H7 (cell line): ENCODE measurements at regions not wholly inside any gene's neighbourhood (a gene's known extent, or its start where the extent isn't known, plus 50 kb on each side); places are given as distances from the start of the nearest gene placed in this dataset.

Experiments
- DNase-seq: peaks from one replicate; pipeline ENCODE4 v3.0.0; 2012
- H3K27me3 ChIP-seq: 2 replicates; pipeline ENCODE4 v1.6.0; 2011; ENCODE audit warnings: mild to moderate bottlenecking, low read length; ENCODE audit not compliant: control insufficient read depth, insufficient read depth
- H3K36me3 ChIP-seq: replicated peaks from 2 replicates; pipeline ENCODE4 v1.5.1; 2011; ENCODE audit warnings: low read length; ENCODE audit not compliant: control insufficient read depth, insufficient read depth
- H3K4me3 ChIP-seq: 2 replicates; pipeline ENCODE4 v1.5.1; 2011; ENCODE audit warnings: low read depth, mild to moderate bottlenecking, control low read depth, low read length, moderate library complexity; ENCODE audit not compliant: insufficient read depth

DNA sequence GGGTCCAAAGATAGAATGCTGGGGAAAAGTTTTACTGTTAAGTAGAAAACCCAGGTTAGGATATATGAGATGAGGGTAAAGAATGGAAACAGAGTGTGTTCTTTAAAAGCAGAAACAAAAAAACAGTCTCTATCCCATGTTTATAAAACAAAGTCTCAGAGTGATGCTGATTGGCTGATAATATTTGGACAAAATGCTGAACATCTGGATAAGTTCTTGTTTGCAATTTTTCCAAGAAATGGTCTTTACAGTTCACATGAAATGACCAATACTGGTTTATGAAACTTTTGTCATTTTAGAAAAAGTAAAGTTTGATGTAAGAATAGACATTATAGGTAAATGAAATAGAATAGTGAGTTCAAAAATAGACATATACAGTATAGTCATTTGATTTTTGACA, 96.2 kb upstream of the EYS start:
- Histone ChIP-seq H3K4me3 (no peak overlapping the region), H3K36me3 (no peaks in the 10 kb centered on the region), H3K27me3 (no peaks in the 10 kb centered on the region)
- DNase-seq: no peak

DNA sequence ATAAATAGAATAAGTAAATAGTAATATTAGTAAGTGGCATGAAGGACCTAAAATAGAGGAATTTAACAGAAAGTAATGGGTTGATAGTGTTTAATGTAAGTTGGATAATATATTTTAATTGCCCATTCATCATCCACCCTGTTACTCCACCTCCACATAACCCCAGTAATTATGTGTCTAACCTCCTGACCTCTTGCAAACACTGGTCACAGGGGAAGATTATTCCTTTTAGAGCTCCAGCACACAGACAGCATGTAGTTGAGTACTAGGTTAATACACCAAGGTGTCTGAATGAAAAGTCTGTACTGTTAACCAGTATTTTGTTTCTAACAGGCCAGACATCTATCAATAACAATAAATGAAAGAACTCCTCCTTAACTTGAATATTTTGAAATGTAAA, 92.4 kb upstream of the EYS start:
- DNase-seq: no peak
- H3K27me3 ChIP-seq: no peaks in the 10 kb centered on the region
- no peaks in the 10 kb centered on the region for H3K36me3 ChIP-seq
- H3K4me3 ChIP-seq: no peak overlapping the region

DNA sequence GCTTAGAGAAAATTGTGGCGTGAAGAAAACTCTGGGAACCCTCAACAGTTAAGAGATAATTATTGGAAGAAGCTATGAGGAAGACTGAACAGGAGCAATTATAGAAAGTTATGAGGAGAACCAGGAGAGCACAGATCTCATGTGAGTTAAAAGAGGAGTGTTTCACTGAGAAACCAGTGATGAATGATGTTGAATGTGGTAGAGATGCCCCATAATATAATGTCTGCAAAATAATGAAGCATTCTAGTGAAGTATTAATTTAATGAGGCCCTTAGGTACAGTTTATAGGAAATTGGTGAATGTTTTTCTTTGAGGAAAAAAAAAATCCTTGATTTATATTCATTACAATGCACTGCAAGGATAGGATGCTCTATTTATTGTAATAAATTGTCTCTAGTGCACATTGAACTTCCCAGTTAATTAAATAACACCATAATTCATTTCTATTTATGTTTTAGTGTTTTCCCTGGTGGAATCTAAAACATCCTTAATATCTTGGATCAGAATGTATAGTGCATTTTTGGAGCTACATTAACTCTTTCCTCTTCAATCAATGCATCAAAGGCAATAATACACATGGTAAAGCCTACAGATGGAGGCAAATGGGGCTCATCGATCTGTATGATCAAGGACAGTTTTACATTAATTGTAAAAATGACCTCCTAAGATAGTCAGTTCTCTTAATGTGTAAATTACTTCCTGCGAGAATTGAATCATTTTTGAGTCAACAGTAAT, 91.4 kb upstream of the EYS start:
- DNase-seq: no peak
- Histone ChIP-seq H3K36me3 (no peaks in the 10 kb centered on the region), H3K27me3 (no peaks in the 10 kb centered on the region), H3K4me3 (no peak overlapping the region)

DNA sequence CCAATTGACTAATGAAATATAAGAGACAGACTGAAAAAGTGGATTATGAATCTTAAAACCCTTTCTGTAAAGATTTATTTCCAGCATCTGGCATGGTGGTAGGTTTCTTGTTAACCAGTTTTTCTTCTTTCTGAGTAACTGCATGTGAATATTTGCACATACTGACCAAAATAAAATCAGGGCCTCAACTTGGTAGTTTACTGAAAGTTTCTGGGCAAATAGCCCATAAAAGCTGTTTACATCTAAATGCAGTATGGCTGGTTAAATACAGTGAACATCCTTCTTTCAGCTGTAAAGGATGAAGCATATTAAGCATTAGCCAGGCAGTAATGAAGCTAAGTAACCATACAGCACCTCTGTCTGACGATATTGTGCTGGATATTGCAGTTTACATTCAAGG, 83.6 kb upstream of the EYS start:
- Histone ChIP-seq H3K27me3 (no peaks in the 10 kb centered on the region), H3K36me3 (no peaks in the 10 kb centered on the region), H3K4me3 (no peak overlapping the region)
- no peak for DNase-seq

DNA sequence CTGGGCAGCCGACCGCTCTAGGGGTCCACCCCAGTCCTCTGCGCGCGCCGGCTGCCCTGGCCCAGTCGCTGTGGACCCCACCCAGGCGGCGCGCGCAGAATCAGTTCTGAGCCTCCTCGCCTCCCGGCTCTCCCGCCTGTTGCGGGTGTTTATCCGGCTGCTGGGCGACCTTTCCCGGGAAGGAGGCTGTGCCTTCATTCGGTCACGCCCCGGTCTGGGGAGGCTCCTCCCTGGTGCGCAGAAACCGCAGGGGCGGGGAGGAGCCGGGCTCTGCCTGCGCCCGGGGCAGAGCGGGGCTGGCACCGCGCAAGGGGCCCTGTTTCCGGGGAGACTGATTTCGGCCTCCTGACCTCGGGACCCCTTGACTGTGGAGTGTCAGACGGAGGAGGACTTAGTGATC, 80.8 kb upstream of the EYS start:
- Histone ChIP-seq H3K36me3 (no peaks in the 10 kb centered on the region), H3K4me3 (no peak overlapping the region), H3K27me3 (no peaks in the 10 kb centered on the region)
- peak; percentile 6 for DNase-seq

DNA sequence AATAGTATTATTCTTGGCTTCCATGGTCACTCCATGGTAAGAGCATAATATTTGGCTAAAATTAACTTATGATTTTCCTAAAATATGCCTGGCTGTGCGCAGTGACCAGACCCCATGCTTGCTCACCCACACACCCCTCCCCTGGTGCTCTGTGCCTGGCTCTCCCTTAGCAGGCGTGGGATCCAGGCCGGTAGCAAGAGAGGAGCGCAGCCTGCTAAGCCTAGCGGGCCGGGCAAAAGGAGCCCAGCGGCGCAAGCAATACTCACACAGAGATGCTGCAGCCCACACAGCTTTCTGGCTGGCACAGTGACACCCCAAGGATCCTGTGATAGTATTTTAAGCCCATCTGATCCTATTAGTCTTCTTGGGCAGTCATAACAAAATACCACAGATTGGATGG, 79.8 kb upstream of the EYS start:
- H3K4me3 ChIP-seq: no peak overlapping the region
- H3K36me3 ChIP-seq: no peaks in the 10 kb centered on the region
- no peaks in the 10 kb centered on the region for H3K27me3 ChIP-seq
- no peak for DNase-seq

DNA sequence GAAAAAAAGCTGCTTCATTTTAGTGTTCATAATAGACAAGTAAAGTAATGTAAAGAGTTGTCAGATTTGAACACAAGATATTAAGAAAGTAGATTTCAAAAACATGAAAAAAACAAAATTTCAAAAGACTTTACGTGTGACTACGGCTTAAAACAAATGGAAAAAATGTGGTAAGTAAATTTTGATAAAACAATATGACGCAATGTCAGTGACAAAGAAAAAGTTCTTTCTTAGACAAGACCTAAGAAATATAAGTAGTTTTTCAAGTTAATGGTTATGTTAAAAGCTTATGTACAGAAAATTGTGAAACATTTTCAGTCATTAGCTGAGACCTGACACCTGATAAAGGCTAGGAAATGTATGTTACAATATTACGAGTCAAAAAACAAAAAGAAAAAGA, 73.7 kb upstream of the EYS start:
- Histone ChIP-seq H3K36me3 (no peaks in the 10 kb centered on the region), H3K27me3 (no peaks in the 10 kb centered on the region), H3K4me3 (no peak overlapping the region)
- no peak for DNase-seq

DNA sequence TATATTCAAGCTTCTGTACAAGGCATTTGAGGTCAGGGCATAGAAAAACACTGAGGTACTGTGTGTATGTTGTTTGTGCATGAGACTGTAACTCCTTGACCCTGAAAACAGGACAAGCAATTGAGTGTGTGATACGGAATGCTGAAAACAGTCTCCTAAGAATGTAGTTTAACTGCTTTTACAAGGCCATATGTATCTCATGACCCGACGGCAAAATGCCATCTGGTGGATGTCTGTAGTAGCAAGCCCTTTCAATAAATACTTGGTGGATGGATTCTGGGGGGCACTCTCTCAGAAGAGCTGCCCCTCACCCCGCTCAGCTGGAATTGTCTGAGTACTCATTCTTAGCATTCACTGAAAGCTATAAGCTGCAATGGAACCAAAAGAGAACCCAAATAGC, 69.3 kb upstream of the EYS start:
- DNase-seq: peak; percentile 23

DNA sequence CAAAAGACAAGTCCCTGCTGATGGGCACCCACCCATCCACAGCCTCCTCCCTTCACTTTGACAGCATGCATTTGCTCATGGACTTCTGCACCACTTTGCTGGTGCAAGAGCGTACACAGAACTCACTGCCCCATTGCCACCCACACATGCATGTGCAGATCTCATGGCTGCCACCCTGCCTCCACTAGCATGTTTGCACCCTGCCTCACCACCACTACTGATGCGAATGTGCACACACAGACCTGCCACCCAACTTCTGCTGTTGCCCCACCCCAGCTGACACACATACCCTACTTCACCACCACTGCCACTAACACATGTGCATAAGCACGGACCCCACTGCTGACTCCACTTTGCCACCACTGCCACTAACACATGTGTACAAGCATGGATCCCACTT, 64.9 kb upstream of the EYS start:
- Histone ChIP-seq H3K36me3 (no peaks in the 10 kb centered on the region), H3K27me3 (no peaks in the 10 kb centered on the region), H3K4me3 (no peak overlapping the region)
- no peak for DNase-seq

More for the DNA sequence above, 69.3 kb upstream of the EYS start:
- no peak overlapping the region for H3K4me3 ChIP-seq
- H3K36me3 ChIP-seq: no peaks in the 10 kb centered on the region
- no peaks in the 10 kb centered on the region for H3K27me3 ChIP-seq

DNA sequence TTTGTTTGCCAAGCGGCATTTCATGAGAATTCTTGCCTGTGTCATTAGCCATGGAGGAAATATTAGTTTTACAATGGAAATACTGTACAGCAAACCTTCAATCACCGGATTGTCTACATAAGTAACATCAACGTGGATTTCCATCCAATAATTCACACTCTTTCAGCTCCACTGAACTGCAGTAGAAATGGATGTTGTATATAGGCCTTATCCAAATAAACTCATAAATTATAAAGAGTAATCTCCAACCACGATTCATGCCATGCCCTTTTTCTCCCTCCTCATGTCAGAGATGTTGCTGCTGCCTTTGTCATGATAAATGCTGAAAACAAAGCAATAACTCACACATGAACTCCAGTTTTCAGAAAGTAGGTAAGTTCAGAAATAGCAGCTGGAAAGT, 54.9 kb upstream of the EYS start:
- no peak for DNase-seq
- no peak overlapping the region for H3K4me3 ChIP-seq

DNA sequence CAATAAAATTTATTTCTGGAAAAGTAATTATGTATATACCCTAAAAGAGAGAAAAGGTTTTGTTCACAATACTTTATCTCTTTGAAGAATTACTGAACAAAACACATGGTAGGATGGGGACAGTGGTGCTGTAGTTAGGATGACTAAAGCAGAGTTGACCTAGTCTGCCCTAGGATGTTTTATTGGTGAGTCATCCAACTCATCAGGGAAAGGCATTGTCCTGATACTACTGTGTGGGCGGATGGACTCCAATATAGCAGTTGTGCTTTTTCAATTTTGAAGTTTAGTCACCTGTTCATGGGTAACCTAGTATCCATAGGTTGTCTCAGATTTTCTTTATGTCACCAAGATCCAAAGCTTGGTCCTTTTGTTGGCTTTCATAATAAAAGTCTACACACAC, 53.3 kb upstream of the EYS start:
- DNase-seq: no peak
- Histone ChIP-seq H3K27me3 (no peaks in the 10 kb centered on the region), H3K36me3 (no peaks in the 10 kb centered on the region), H3K4me3 (no peak overlapping the region)

More for the DNA sequence above, 54.9 kb upstream of the EYS start:
- Histone ChIP-seq H3K27me3 (no peaks in the 10 kb centered on the region), H3K36me3 (no peaks in the 10 kb centered on the region)
